Pancreas (tissue), 10 donors: ENCODE measurements at regions not wholly inside any gene's neighbourhood (a gene's known extent, or its start where the extent isn't known, plus 50 kb on each side); places are given as distances from the start of the nearest gene placed in this dataset.

Experiments
- ATAC-seq, 4 donors: fragments of 200-7000 bp; cut with Tn5 transposase; one replicate each; pipeline versions ENCODE4 v1.8.0 to v1.9.1; 2020; ENCODE audit warnings: mild to moderate bottlenecking in 4 of 4, moderate library complexity in 4 of 4
- DNase-seq, 6 donors: peaks; one replicate each; pipeline ENCODE4 v3.0.0-alpha.2; 2020
- FAIRE-seq: peaks from 2 replicates; lab custom pipeline; 2012; peaks lifted over from hg19 to GRCh38; lab: Jason Lieb, UNC
- H3K27ac ChIP-seq, 4 donors: fragments of 200-600 bp; sonication (generic); 1 replicate in 3 of 4; 2 replicates in 1 of 4; pipeline versions ENCODE4 v1.5.0 to v1.8.0; 2020
- H3K27me3 ChIP-seq, 4 donors: fragments of 200-600 bp; one replicate each; pipeline ENCODE4 v1.8.0; 2021
- H3K36me3 ChIP-seq, 3 donors: fragments of 200-600 bp; sonication (generic) in 1 of 3; one replicate each; pipeline versions ENCODE4 v1.5.0 to v1.8.0; 2020 to 2021
- H3K4me1 ChIP-seq, 3 donors: fragments of 200-600 bp; one replicate each; pipeline ENCODE4 v1.8.0; 2021
- H3K4me3 ChIP-seq, 4 donors: fragments of 200-600 bp; sonication (generic) in 2 of 4; one replicate each; pipeline versions ENCODE4 v1.5.0 to v1.8.0; 2020 to 2021
- H3K9me3 ChIP-seq, 4 donors: fragments of 200-600 bp; one replicate each; pipeline ENCODE4 v1.8.0; 2021
- WGBS, 2 donors: extraction: QIAGEN DNeasy Blood & Tissue Kit; methylation state at CpG; one replicate each; pipeline ENCODE4 v1.1.7; 2013; 5-methylcytosine and 5-hydroxymethylcytosine counted together
- intact Hi-C, 3 donors: fragments of 100-400 bp; cut with DNase I; formaldehyde crosslinking; loops; one replicate each; pipeline versions ENCODE4 v1.11.1 to v1.14.2; 2022
- TF ChIP-seq, protein P1 (sequence below), 4 donors: fragments of 200-600 bp; sonication (generic) in 3 of 4; IDR thresholded peaks; one replicate each; pipeline versions ENCODE4 v1.5.0 to v1.8.0; 2021; ENCODE audit warnings: antibody characterized with exemption in 4 of 4
- donor health status: healthy with polysubstance abuse.
- donor health status: DM: no; HTN: no; CAD: no; lungs with moderate emphysema.
- donor health status: DM: no; HTN: no; CAD: no.
- donor health status: control.
- donor health status: control.
- donor health status: Bipolar disorder and iron deficiency.
- donor health status: DM: yes; HTN: yes; CAD: no.
- donor health status: DM: no; HTN: no; CAD: no.
- donor health status: DM: no; HTN: no; CAD: no.
- donor health status: DM: yes; HTN: yes; CAD: no.

DNA sequence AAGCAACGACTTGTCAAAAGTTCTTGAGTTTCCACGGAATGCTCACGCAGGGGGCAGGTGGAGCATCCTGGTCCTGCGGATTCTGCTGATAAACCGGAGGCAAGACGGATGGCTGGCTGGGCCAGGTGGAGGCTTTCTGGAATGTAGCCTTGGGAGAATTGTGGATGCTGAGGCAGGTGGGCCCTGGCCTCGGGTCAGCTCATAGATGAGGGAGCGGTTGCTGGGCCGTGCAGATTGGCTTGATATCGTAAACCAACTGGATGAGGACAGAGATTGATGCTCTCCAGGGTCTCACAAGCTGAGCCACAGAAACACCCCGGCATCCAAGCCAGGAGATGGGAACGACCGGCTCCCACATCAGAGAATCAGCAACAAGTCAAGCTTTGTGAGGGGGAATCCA, 50.0 kb upstream of the TFRC start:
- intact Hi-C loops = no loop called here

More for the DNA sequence above, 50.0 kb upstream of the TFRC start:
- H3K4me1 ChIP-seq = no peaks in the 10 kb centered on the region
- no peak for ATAC-seq
- H3K36me3 ChIP-seq = no peaks in the 10 kb centered on the region
- no peaks in the 10 kb centered on the region for H3K27me3 ChIP-seq
- no peak overlapping the region for H3K27ac ChIP-seq
- 70 to 72% methylated on average over 13 of the region's 13 CpGs for WGBS, 2 donors
- H3K4me3 ChIP-seq = no peak overlapping the region
- H3K9me3 ChIP-seq = no peaks in the 10 kb centered on the region
- TF ChIP-seq, protein P1, sequence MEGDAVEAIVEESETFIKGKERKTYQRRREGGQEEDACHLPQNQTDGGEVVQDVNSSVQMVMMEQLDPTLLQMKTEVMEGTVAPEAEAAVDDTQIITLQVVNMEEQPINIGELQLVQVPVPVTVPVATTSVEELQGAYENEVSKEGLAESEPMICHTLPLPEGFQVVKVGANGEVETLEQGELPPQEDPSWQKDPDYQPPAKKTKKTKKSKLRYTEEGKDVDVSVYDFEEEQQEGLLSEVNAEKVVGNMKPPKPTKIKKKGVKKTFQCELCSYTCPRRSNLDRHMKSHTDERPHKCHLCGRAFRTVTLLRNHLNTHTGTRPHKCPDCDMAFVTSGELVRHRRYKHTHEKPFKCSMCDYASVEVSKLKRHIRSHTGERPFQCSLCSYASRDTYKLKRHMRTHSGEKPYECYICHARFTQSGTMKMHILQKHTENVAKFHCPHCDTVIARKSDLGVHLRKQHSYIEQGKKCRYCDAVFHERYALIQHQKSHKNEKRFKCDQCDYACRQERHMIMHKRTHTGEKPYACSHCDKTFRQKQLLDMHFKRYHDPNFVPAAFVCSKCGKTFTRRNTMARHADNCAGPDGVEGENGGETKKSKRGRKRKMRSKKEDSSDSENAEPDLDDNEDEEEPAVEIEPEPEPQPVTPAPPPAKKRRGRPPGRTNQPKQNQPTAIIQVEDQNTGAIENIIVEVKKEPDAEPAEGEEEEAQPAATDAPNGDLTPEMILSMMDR (IDR thresholded peaks at IDR 0.05) = no peak
- no peak for DNase-seq
- no peak for FAIRE-seq
